SK-N-SH (cell line): ENCODE measurements at regions not wholly inside any gene's neighbourhood (a gene's known extent, or its start where the extent isn't known, plus 50 kb on each side); places are given as distances from the start of the nearest gene placed in this dataset.
A peak's percentile ranks its signal among the peaks of the same experiment; 100 is the strongest.

Experiments
- CTCF ChIA-PET: fragments of 300-600, 350-600 bp; formaldehyde crosslinking; extraction: SDS; loops from one replicate; lab custom pipeline; 2021; lab: Yijun Ruan, JAX
- POLR2A ChIA-PET: fragments of 350-600 bp; sonication (Branson Sonifier 250); formaldehyde crosslinking; extraction: SDS; loops from one replicate; lab custom pipeline; 2020; ENCODE audit warnings: antibody characterized with exemption, inconsistent platforms; lab: Yijun Ruan, JAX
- DNase-seq: peaks from one replicate; pipeline ENCODE4 v3.0.0; 2012
- H2AFZ ChIP-seq: fragments of 200-600 bp; sonication (generic); 2 replicates; pipeline ENCODE4 v1.8.1; 2016; ENCODE audit warnings: antibody characterized with exemption, mild to moderate bottlenecking, low read depth
- H3F3A ChIP-seq: fragments of 200-600 bp; sonication (generic); replicated peaks from 2 replicates; pipeline ENCODE3; 2016; ENCODE audit warnings: antibody characterized with exemption, mild to moderate bottlenecking; ENCODE audit not compliant: insufficient read depth
- H3K27ac ChIP-seq, 2 experiments: fragments of 200-500 bp in 1 of 2; fragments of 200-600 bp in 1 of 2; sonication (Bioruptor generic) in 1 of 2; sonication (generic), shearing (Covaris generic) in 1 of 2; 2 replicates each; pipeline versions ENCODE4 v1.5.1 to v1.6.1; 2014 to 2016; ENCODE audit warnings: low read depth in 2 of 2, inconsistent platforms in 1 of 2, low read length in 1 of 2, mild to moderate bottlenecking in 1 of 2, mixed read lengths in 1 of 2
- H3K27me3 ChIP-seq: fragments of 200-600 bp; sonication (generic), shearing (Covaris generic); 2 replicates; pipeline ENCODE4 v1.6.1; 2016; ENCODE audit warnings: mixed run types; ENCODE audit not compliant: insufficient read depth
- H3K36me3 ChIP-seq, 2 experiments: fragments of 200-500 bp in 1 of 2; fragments of 200-600 bp in 1 of 2; sonication (Bioruptor generic) in 1 of 2; sonication (generic) in 1 of 2; replicated peaks in 1 of 2; 2 replicates each; pipeline versions ENCODE3 to v1.5.1; 2014 to 2016; ENCODE audit warnings: low read length in 1 of 2, mild to moderate bottlenecking in 1 of 2; ENCODE audit not compliant: insufficient read depth in 2 of 2, control insufficient read depth in 1 of 2
- H3K4me1 ChIP-seq, 2 experiments: fragments of 200-500 bp in 1 of 2; fragments of 200-600 bp in 1 of 2; sonication (Bioruptor generic) in 1 of 2; sonication (generic), shearing (Covaris generic) in 1 of 2; 2 replicates each; pipeline versions ENCODE4 v1.5.1 to v1.6.1; 2014 to 2016; ENCODE audit warnings: low read depth in 1 of 2, low read length in 1 of 2, mixed run types in 1 of 2; ENCODE audit not compliant: insufficient read depth in 2 of 2, control insufficient read depth in 1 of 2
- H3K4me2 ChIP-seq: fragments of 200-600 bp; sonication (generic), shearing (Covaris generic); 2 replicates; pipeline ENCODE4 v1.6.1; 2017; ENCODE audit warnings: mixed run types
- H3K4me3 ChIP-seq, 2 experiments: fragments of 200-500 bp in 1 of 2; fragments of 200-600 bp in 1 of 2; sonication (Bioruptor generic) in 1 of 2; sonication (generic), shearing (Covaris generic) in 1 of 2; 2 replicates each; pipeline versions ENCODE4 v1.5.1 to v1.8.1; 2014 to 2016; ENCODE audit warnings: low read depth in 2 of 2, inconsistent platforms in 1 of 2, low read length in 1 of 2, mild to moderate bottlenecking in 1 of 2, mixed read lengths in 1 of 2, moderate library complexity in 1 of 2
- H3K79me2 ChIP-seq: fragments of 200-600 bp; sonication (generic); 2 replicates; pipeline ENCODE4 v1.8.1; 2017; ENCODE audit warnings: mild to moderate bottlenecking; ENCODE audit not compliant: insufficient read depth
- H3K9ac ChIP-seq: fragments of 200-600 bp; sonication (generic); 2 replicates; pipeline ENCODE4 v1.6.1; 2017; ENCODE audit warnings: mixed run types
- H3K9me2 ChIP-seq: fragments of 200-600 bp; sonication (generic); 2 replicates; pipeline ENCODE4 v1.6.1; 2017; ENCODE audit warnings: mixed run types
- H3K9me3 ChIP-seq: fragments of 200-600 bp; sonication (generic); 2 replicates; pipeline ENCODE4 v1.6.1; 2017; ENCODE audit warnings: mixed run types, mild to moderate bottlenecking, moderate library complexity
- H4K20me1 ChIP-seq: fragments of 200-600 bp; sonication (generic); 2 replicates; pipeline ENCODE4 v1.6.1; 2017; ENCODE audit warnings: mild to moderate bottlenecking, mixed run types; ENCODE audit not compliant: insufficient read depth
- CHD2 ChIP-seq: fragments of 150-350 bp; IDR thresholded peaks from 2 replicates; pipeline ENCODE4 v1.6.1; 2018; ENCODE audit warnings: low read length; ENCODE audit not compliant: partially characterized antibody
- GABPA ChIP-seq: IDR thresholded peaks from 2 replicates; pipeline ENCODE4 v1.4.0; 2012; ENCODE audit warnings: low read depth, mild to moderate bottlenecking
- GATA2 ChIP-seq: sonication (generic); formaldehyde crosslinking; IDR thresholded peaks from 2 replicates; pipeline ENCODE4 v1.5.0; 2020; ENCODE audit warnings: mild to moderate bottlenecking, missing genetic modification reagents
- JUND ChIP-seq: IDR thresholded peaks from 2 replicates; pipeline ENCODE4 v1.4.0; 2012
- NFIC ChIP-seq: IDR thresholded peaks from 2 replicates; pipeline ENCODE4 v1.4.0; 2012; ENCODE audit warnings: borderline replicate concordance
- NRF1 ChIP-seq: IDR thresholded peaks from 2 replicates; pipeline ENCODE4 v1.6.1; 2012; ENCODE audit warnings: low read depth, mild to moderate bottlenecking, low read length
- REST ChIP-seq: IDR thresholded peaks from 2 replicates; pipeline ENCODE4 v1.6.1; 2012; ENCODE audit warnings: mild to moderate bottlenecking, low read depth, low read length, moderate library complexity
- RXRA ChIP-seq: IDR thresholded peaks from 2 replicates; pipeline ENCODE4 v1.4.0; 2012; ENCODE audit warnings: low read depth, mild to moderate bottlenecking, borderline replicate concordance
- SIN3A ChIP-seq: IDR thresholded peaks from 2 replicates; pipeline ENCODE4 v1.6.1; 2012; ENCODE audit warnings: low read depth, mild to moderate bottlenecking, low read length, moderate library complexity, borderline replicate concordance
- SMC3 ChIP-seq: IDR thresholded peaks from 2 replicates; pipeline ENCODE4 v1.6.1; 2012; ENCODE audit warnings: low read depth, low read length, improper control_type of control experiment
- WGBS: methylation state at CpG from one replicate; pipeline ENCODE4 v1.1.6; 2017; ENCODE audit warnings: low lambda C conversion rate; 5-methylcytosine and 5-hydroxymethylcytosine counted together
- TF ChIP-seq, protein P1 (sequence below): fragments of 150-350 bp; IDR thresholded peaks from 2 replicates; pipeline ENCODE4 v1.6.1; 2017; ENCODE audit warnings: antibody characterized with exemption, low read length, low read depth, borderline replicate concordance
- TF ChIP-seq, protein P2 (sequence below): IDR thresholded peaks from 2 replicates; pipeline ENCODE4; 2012
- TF ChIP-seq, protein P3 (sequence below): fragments of 150-350 bp; IDR thresholded peaks from 2 replicates; pipeline ENCODE4 v1.6.1; 2016; ENCODE audit warnings: mild to moderate bottlenecking, low read depth, low read length
- TF ChIP-seq, protein P4 (sequence below): IDR thresholded peaks from 2 replicates; pipeline ENCODE4 v1.4.0; 2012; ENCODE audit warnings: low read depth, borderline replicate concordance
- TF ChIP-seq, protein P5 (sequence below): fragments of 200-600 bp; sonication (generic); IDR thresholded peaks from 2 replicates; pipeline ENCODE4 v1.6.1; 2017; ENCODE audit warnings: antibody characterized with exemption, mild to moderate bottlenecking, moderate library complexity

GRCh38 chr5:18420711-18421110, 786.5 kb downstream of the TAF11L14 start:
- Histone ChIP-seq H3K9me3 (no peaks in the 10 kb centered on the region), H3K27me3 (no peaks in the 10 kb centered on the region)
- CTCF ChIA-PET: interaction anchor here (0.6 kb wide), 1 partner anchor 27 kb away, joined by 3 read pairs; no protein-coding TSS in a partner anchor
- TF ChIP-seq GATA2: no peak
- TF ChIP-seq, all 33 proteins: peak for 0
- H4K20me1 ChIP-seq: no peaks in the 10 kb centered on the region
- H3K9me2 ChIP-seq: no peaks in the 10 kb centered on the region
- WGBS: 0% methylated on average over 1 of the region's 1 CpG
- no peak overlapping the region for H3K4me3 ChIP-seq
- no peak overlapping the region for H3K9ac ChIP-seq
- H2AFZ ChIP-seq: no peak overlapping the region
- no peaks in the 10 kb centered on the region for H3K4me1 ChIP-seq
- POLR2A ChIA-PET: no interaction called here
- no peak for DNase-seq
- H3F3A ChIP-seq: no peaks in the 10 kb centered on the region
- H3K36me3 ChIP-seq: no peaks in the 10 kb centered on the region
- no peak overlapping the region for H3K27ac ChIP-seq
- H3K79me2 ChIP-seq: no peaks in the 10 kb centered on the region
- H3K4me2 ChIP-seq: no peak overlapping the region

- TF ChIP-seq REST: no peak
- TF ChIP-seq, protein P1, sequence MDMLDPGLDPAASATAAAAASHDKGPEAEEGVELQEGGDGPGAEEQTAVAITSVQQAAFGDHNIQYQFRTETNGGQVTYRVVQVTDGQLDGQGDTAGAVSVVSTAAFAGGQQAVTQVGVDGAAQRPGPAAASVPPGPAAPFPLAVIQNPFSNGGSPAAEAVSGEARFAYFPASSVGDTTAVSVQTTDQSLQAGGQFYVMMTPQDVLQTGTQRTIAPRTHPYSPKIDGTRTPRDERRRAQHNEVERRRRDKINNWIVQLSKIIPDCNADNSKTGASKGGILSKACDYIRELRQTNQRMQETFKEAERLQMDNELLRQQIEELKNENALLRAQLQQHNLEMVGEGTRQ: no peak
- no peak for TF ChIP-seq SIN3A
- no peak for TF ChIP-seq RXRA
- TF ChIP-seq, protein P2, sequence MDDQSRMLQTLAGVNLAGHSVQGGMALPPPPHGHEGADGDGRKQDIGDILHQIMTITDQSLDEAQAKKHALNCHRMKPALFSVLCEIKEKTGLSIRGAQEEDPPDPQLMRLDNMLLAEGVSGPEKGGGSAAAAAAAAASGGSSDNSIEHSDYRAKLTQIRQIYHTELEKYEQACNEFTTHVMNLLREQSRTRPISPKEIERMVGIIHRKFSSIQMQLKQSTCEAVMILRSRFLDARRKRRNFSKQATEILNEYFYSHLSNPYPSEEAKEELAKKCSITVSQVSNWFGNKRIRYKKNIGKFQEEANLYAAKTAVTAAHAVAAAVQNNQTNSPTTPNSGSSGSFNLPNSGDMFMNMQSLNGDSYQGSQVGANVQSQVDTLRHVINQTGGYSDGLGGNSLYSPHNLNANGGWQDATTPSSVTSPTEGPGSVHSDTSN: no peak
- TF ChIP-seq, protein P3, sequence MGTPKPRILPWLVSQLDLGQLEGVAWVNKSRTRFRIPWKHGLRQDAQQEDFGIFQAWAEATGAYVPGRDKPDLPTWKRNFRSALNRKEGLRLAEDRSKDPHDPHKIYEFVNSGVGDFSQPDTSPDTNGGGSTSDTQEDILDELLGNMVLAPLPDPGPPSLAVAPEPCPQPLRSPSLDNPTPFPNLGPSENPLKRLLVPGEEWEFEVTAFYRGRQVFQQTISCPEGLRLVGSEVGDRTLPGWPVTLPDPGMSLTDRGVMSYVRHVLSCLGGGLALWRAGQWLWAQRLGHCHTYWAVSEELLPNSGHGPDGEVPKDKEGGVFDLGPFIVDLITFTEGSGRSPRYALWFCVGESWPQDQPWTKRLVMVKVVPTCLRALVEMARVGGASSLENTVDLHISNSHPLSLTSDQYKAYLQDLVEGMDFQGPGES: no peak
- TF ChIP-seq, protein P4, sequence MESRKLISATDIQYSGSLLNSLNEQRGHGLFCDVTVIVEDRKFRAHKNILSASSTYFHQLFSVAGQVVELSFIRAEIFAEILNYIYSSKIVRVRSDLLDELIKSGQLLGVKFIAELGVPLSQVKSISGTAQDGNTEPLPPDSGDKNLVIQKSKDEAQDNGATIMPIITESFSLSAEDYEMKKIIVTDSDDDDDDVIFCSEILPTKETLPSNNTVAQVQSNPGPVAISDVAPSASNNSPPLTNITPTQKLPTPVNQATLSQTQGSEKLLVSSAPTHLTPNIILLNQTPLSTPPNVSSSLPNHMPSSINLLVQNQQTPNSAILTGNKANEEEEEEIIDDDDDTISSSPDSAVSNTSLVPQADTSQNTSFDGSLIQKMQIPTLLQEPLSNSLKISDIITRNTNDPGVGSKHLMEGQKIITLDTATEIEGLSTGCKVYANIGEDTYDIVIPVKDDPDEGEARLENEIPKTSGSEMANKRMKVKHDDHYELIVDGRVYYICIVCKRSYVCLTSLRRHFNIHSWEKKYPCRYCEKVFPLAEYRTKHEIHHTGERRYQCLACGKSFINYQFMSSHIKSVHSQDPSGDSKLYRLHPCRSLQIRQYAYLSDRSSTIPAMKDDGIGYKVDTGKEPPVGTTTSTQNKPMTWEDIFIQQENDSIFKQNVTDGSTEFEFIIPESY: no peak
- TF ChIP-seq GABPA: no peak
- TF ChIP-seq NRF1: no peak
- no peak for TF ChIP-seq GATA2
- no peak for TF ChIP-seq CHD2
- TF ChIP-seq SMC3: no peak
- no peak for TF ChIP-seq JUND
- TF ChIP-seq, protein P5, sequence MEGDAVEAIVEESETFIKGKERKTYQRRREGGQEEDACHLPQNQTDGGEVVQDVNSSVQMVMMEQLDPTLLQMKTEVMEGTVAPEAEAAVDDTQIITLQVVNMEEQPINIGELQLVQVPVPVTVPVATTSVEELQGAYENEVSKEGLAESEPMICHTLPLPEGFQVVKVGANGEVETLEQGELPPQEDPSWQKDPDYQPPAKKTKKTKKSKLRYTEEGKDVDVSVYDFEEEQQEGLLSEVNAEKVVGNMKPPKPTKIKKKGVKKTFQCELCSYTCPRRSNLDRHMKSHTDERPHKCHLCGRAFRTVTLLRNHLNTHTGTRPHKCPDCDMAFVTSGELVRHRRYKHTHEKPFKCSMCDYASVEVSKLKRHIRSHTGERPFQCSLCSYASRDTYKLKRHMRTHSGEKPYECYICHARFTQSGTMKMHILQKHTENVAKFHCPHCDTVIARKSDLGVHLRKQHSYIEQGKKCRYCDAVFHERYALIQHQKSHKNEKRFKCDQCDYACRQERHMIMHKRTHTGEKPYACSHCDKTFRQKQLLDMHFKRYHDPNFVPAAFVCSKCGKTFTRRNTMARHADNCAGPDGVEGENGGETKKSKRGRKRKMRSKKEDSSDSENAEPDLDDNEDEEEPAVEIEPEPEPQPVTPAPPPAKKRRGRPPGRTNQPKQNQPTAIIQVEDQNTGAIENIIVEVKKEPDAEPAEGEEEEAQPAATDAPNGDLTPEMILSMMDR: no peak
- TF ChIP-seq NFIC: no peak
- Histone ChIP-seq H3K4me2 (no peak overlapping the region), H3K9me3 (no peaks in the 10 kb centered on the region), H3K27me3 (no peaks in the 10 kb centered on the region), H3F3A (no peaks in the 10 kb centered on the region), H4K20me1 (no peaks in the 10 kb centered on the region), H3K9ac (no peak overlapping the region), H3K9me2 (no peaks in the 10 kb centered on the region), H3K79me2 (no peaks in the 10 kb centered on the region), H2AFZ (no peak overlapping the region), H3K4me1 (no peaks in the 10 kb centered on the region; a peak in 1 of 4 replicates), H3K36me3 (no peaks in the 10 kb centered on the region), H3K4me3 (no peak overlapping the region), H3K27ac (no peak overlapping the region)
- DNase-seq: peak; percentile 1
- CTCF ChIA-PET: no interaction called here
- POLR2A ChIA-PET: no interaction called here
Measured at GRCh38 chr5:18433336-18433735, 799.1 kb downstream of the TAF11L14 start.
